Brain microvascular endothelial cell (primary cell): ENCODE measurements at regions not wholly inside any gene's neighbourhood (a gene's known extent, or its start where the extent isn't known, plus 50 kb on each side); places are given as distances from the start of the nearest gene placed in this dataset.
"Not testable (repeated sequence)": the region's sequence is repeated elsewhere in the genome, so short reads cannot be mapped to it uniquely, and the experiment has no call there.

ENCODE experiments used
- DNase-seq: peaks from one replicate; pipeline ENCODE4 v3.0.0-alpha.2; 2020
- H3K27ac ChIP-seq: fragments of 250-450 bp; sonication (Bioruptor Pico); 2 replicates; pipeline ENCODE4 v1.5.1; 2020; ENCODE audit warnings: mild to moderate bottlenecking, moderate library complexity
- H3K27me3 ChIP-seq: fragments of 250-450 bp; sonication (Bioruptor Pico); replicated peaks from 2 replicates; pipeline ENCODE4 v1.5.1; 2020; ENCODE audit warnings: mild to moderate bottlenecking
- H3K36me3 ChIP-seq: fragments of 250-450 bp; sonication (Bioruptor Pico); replicated peaks from 2 replicates; pipeline ENCODE4 v1.5.1; 2020; ENCODE audit warnings: mild to moderate bottlenecking
- H3K4me3 ChIP-seq: 2 replicates; pipeline ENCODE4 v1.5.1; 2011; ENCODE audit warnings: low read depth, mild to moderate bottlenecking, control low read depth, low read length, moderate library complexity
- CTCF ChIP-seq: IDR thresholded peaks from 2 replicates; pipeline ENCODE4 v1.5.1; 2011; ENCODE audit warnings: low read depth, mild to moderate bottlenecking, moderate library complexity, low read length, control low read depth, inconsistent platforms; ENCODE audit errors: missing control alignments
- in situ Hi-C: cut with HindIII; loops from 2 replicates; pipeline ENCODE4 v1.10.0; 2017; ENCODE audit warnings: low sequenced_read_pairs, low pct_ligation_motif_present

GRCh38 chr1:112105557-112105956 lies 116.1 kb upstream of the KCND3 start:
- no peak for TF ChIP-seq CTCF
- H3K27me3 ChIP-seq, result no peaks in the 10 kb centered on the region
- in situ Hi-C loops, result no loop called here
- no peak overlapping the region for H3K4me3 ChIP-seq
- DNase-seq, result no peak
- no peak overlapping the region for H3K27ac ChIP-seq
- H3K36me3 ChIP-seq, result no peaks in the 10 kb centered on the region

DNA sequence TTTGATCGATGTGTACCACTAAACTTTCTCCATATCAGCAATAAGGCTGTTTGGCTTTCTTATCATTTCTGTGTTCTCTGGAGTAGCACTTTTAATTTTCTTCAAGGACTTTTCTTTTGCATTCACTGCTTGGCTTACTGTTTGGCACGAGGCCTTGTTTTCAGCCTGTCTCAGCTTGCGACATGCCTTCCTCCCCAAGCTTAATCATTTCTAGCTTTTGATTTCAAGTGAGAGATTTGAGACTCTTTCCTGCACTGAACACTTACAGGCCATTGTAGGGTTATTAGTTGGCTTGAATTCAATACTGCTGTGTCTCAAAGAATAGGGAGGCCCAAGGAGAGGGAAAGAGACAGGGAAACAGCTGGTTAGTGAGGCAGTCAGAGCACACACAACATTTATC lies 120.6 kb upstream of the KCND3 start:
- no peak for TF ChIP-seq CTCF
- in situ Hi-C loops, result no loop called here
- Histone ChIP-seq H3K27ac (no peak overlapping the region), H3K4me3 (no peak overlapping the region), H3K27me3 (no peaks in the 10 kb centered on the region), H3K36me3 (no peaks in the 10 kb centered on the region)
- DNase-seq, result no peak

GRCh38 chr1:112111734-112112133 lies 122.3 kb upstream of the KCND3 start:
- Histone ChIP-seq H3K27ac (no peak overlapping the region), H3K27me3 (no peaks in the 10 kb centered on the region), H3K36me3 (no peaks in the 10 kb centered on the region), H3K4me3 (no peak overlapping the region)
- no peak for DNase-seq
- TF ChIP-seq CTCF, result no peak
- in situ Hi-C loops, result no loop called here

- in situ Hi-C loops, result no loop called here
- H3K27ac ChIP-seq, result no peak overlapping the region
- TF ChIP-seq CTCF, result no peak
- DNase-seq, result no peak
- no peaks in the 10 kb centered on the region for H3K27me3 ChIP-seq
- H3K36me3 ChIP-seq, result no peaks in the 10 kb centered on the region
- H3K4me3 ChIP-seq, result no peak overlapping the region
These were observed 125.1 kb upstream of the KCND3 start for GRCh38 chr1:112114540-112114939.

DNA sequence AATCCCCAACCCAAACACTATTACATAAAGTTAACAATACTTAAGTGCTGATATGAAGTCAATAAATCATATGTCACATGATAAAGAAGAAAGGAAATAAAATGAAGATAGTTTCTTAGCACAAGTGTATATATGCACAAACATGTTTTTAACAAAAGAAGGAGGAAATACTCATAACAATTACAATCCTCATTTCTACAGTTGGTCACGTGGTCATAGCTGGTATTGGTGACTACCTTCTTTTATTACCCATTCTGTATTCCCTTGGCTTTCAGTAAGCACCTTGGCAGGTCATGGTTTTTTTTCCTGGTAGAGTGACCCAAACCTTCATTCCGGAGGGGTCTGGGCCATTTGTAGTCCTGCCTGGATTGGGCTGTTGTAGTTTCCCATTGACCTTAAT lies 137.1 kb upstream of the KCND3 start:
- DNase-seq, result no peak
- Histone ChIP-seq H3K27me3 (no peaks in the 10 kb centered on the region), H3K27ac (no peak overlapping the region), H3K4me3 (no peak overlapping the region), H3K36me3 (no peaks in the 10 kb centered on the region)
- TF ChIP-seq CTCF, result no peak
- in situ Hi-C loops, result no loop called here

DNA sequence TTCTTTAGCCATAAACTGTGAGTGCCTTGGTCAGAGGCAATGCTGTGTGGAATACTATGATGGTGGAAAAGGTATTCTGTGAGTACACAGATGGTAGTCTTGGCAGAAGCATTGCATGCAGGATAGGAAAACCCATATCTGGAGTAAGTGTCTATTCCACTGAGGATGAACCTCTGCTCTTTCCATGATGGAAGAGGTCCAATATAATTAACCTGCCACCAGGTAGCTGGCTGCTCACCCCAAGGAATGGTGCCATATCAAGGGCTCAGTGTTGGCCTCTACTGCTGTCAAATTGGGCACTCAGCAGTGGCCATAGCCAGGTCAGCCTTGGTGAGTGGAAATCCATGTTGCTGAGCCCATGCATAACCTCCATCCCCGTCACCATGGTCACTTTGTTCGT lies 138.1 kb upstream of the KCND3 start:
- H3K4me3 ChIP-seq, in situ Hi-C loops, H3K27me3 ChIP-seq, H3K36me3 ChIP-seq, DNase-seq, H3K27ac ChIP-seq: not testable (repeated sequence)
